ENCODE measurements at regions not wholly inside any gene's neighbourhood (a gene's known extent, or its start where the extent isn't known, plus 50 kb on each side); places are given as distances from the start of the nearest gene placed in this dataset.

DNA sequence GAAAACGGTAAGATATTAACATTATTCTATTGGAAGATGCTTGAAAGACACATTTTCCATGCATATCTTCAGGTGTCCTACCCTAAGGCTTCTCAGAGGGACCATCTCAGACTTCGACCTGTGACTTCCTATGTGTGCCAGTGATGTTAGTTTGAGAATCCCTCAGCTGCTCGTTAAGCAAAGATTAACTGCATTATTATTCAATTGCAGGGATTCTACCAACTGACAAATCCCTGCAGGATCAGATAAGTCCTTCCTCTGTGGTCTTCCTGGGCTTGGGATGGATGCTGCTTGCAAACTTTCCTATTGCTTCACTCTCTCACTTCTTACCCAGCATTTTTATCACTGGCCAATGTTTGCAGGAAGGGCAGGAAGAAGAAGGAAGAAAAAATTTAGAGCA is 83.0 kb upstream of the PPARGC1A start (continued):
- TF ChIP-seq, protein P1, sequence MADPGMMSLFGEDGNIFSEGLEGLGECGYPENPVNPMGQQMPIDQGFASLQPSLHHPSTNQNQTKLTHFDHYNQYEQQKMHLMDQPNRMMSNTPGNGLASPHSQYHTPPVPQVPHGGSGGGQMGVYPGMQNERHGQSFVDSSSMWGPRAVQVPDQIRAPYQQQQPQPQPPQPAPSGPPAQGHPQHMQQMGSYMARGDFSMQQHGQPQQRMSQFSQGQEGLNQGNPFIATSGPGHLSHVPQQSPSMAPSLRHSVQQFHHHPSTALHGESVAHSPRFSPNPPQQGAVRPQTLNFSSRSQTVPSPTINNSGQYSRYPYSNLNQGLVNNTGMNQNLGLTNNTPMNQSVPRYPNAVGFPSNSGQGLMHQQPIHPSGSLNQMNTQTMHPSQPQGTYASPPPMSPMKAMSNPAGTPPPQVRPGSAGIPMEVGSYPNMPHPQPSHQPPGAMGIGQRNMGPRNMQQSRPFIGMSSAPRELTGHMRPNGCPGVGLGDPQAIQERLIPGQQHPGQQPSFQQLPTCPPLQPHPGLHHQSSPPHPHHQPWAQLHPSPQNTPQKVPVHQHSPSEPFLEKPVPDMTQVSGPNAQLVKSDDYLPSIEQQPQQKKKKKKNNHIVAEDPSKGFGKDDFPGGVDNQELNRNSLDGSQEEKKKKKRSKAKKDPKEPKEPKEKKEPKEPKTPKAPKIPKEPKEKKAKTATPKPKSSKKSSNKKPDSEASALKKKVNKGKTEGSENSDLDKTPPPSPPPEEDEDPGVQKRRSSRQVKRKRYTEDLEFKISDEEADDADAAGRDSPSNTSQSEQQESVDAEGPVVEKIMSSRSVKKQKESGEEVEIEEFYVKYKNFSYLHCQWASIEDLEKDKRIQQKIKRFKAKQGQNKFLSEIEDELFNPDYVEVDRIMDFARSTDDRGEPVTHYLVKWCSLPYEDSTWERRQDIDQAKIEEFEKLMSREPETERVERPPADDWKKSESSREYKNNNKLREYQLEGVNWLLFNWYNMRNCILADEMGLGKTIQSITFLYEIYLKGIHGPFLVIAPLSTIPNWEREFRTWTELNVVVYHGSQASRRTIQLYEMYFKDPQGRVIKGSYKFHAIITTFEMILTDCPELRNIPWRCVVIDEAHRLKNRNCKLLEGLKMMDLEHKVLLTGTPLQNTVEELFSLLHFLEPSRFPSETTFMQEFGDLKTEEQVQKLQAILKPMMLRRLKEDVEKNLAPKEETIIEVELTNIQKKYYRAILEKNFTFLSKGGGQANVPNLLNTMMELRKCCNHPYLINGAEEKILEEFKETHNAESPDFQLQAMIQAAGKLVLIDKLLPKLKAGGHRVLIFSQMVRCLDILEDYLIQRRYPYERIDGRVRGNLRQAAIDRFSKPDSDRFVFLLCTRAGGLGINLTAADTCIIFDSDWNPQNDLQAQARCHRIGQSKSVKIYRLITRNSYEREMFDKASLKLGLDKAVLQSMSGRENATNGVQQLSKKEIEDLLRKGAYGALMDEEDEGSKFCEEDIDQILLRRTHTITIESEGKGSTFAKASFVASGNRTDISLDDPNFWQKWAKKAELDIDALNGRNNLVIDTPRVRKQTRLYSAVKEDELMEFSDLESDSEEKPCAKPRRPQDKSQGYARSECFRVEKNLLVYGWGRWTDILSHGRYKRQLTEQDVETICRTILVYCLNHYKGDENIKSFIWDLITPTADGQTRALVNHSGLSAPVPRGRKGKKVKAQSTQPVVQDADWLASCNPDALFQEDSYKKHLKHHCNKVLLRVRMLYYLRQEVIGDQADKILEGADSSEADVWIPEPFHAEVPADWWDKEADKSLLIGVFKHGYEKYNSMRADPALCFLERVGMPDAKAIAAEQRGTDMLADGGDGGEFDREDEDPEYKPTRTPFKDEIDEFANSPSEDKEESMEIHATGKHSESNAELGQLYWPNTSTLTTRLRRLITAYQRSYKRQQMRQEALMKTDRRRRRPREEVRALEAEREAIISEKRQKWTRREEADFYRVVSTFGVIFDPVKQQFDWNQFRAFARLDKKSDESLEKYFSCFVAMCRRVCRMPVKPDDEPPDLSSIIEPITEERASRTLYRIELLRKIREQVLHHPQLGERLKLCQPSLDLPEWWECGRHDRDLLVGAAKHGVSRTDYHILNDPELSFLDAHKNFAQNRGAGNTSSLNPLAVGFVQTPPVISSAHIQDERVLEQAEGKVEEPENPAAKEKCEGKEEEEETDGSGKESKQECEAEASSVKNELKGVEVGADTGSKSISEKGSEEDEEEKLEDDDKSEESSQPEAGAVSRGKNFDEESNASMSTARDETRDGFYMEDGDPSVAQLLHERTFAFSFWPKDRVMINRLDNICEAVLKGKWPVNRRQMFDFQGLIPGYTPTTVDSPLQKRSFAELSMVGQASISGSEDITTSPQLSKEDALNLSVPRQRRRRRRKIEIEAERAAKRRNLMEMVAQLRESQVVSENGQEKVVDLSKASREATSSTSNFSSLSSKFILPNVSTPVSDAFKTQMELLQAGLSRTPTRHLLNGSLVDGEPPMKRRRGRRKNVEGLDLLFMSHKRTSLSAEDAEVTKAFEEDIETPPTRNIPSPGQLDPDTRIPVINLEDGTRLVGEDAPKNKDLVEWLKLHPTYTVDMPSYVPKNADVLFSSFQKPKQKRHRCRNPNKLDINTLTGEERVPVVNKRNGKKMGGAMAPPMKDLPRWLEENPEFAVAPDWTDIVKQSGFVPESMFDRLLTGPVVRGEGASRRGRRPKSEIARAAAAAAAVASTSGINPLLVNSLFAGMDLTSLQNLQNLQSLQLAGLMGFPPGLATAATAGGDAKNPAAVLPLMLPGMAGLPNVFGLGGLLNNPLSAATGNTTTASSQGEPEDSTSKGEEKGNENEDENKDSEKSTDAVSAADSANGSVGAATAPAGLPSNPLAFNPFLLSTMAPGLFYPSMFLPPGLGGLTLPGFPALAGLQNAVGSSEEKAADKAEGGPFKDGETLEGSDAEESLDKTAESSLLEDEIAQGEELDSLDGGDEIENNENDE (IDR thresholded peaks at IDR 0.05; ENCODE audit: insufficient replicate concordance, low read length): no peak
- no peak for TF ChIP-seq CHD1 (IDR thresholded peaks at IDR 0.05; ENCODE audit: low read depth, low read length)
